GM18511 (cell line): ENCODE measurements at regions not wholly inside any gene's neighbourhood (a gene's known extent, or its start where the extent isn't known, plus 50 kb on each side); places are given as distances from the start of the nearest gene placed in this dataset.
A peak's percentile ranks its signal among the peaks of the same experiment; 100 is the strongest.
"Not testable (repeated sequence)": the region's sequence is repeated elsewhere in the genome, so short reads cannot be mapped to it uniquely, and the experiment has no call there.

Source experiments
- ATAC-seq: cut with Tn5 transposase; IDR thresholded peaks from one replicate; pipeline ENCODE4 v1.9.1; 2021; ENCODE audit warnings: mild to moderate bottlenecking, moderate library complexity; ENCODE audit not compliant: unreplicated experiment

GRCh38 chr7:106354822-106355221, 70.0 kb upstream of the NAMPT start:
- ATAC-seq, result no peak

GRCh38 chr7:106353944-106354343, 69.2 kb upstream of the NAMPT start:
- ATAC-seq, result no peak

GRCh38 chr7:106348231-106348630, 63.4 kb upstream of the NAMPT start:
- no peak for ATAC-seq

- no peak for ATAC-seq
Measured at GRCh38 chr7:106347229-106347833, 62.5 kb upstream of the NAMPT start.

- peak; percentile 94 for ATAC-seq
Measured at GRCh38 chr7:106346678-106347217, 62.0 kb upstream of the NAMPT start.

GRCh38 chr7:106346167-106346677, 61.4 kb upstream of the NAMPT start:
- no peak for ATAC-seq

GRCh38 chr7:106345421-106346166, 60.8 kb upstream of the NAMPT start:
- no peak for ATAC-seq

GRCh38 chr7:106344861-106345260, 60.1 kb upstream of the NAMPT start:
- ATAC-seq, result no peak

GRCh38 chr7:106344211-106344610, 59.4 kb upstream of the NAMPT start:
- ATAC-seq, result no peak

- ATAC-seq, result not testable (repeated sequence)
Measured at GRCh38 chr7:106342049-106342448, 57.3 kb upstream of the NAMPT start.

GRCh38 chr7:106340247-106340596, 55.4 kb upstream of the NAMPT start:
- not testable (repeated sequence) for ATAC-seq

GRCh38 chr7:106339513-106340246, 54.9 kb upstream of the NAMPT start:
- no peak for ATAC-seq

GRCh38 chr7:106337754-106338153, 53.0 kb upstream of the NAMPT start:
- ATAC-seq, result no peak

- no peak for ATAC-seq
Measured at GRCh38 chr7:106335814-106336213, 51.0 kb upstream of the NAMPT start.
